Esophagus squamous epithelium (tissue), 5 donors: ENCODE measurements at regions not wholly inside any gene's neighbourhood (a gene's known extent, or its start where the extent isn't known, plus 50 kb on each side); places are given as distances from the start of the nearest gene placed in this dataset.

ENCODE experiments used
- DNase-seq: peaks from one replicate; lab custom pipeline; 2025; lab: John Stamatoyannopoulos, UW
- H3K27ac ChIP-seq, 4 donors: fragments of 200-600 bp; sonication (generic); one replicate each; pipeline ENCODE4 v1.5.1; 2016 to 2019; ENCODE audit warnings: mild to moderate bottlenecking in 1 of 4
- H3K27me3 ChIP-seq, 4 donors: fragments of 200-600 bp; sonication (generic); 1 replicate in 3 of 4; 2 replicates in 1 of 4; pipeline versions ENCODE4 v1.5.1 to v1.6.0; 2017 to 2021; ENCODE audit warnings: antibody characterized with exemption in 1 of 4
- H3K36me3 ChIP-seq, 3 donors: fragments of 200-600 bp; sonication (generic); one replicate each; pipeline ENCODE4 v1.5.1; 2016 to 2019
- H3K4me1 ChIP-seq, 3 donors: fragments of 200-600 bp; sonication (generic); one replicate each; pipeline ENCODE4 v1.5.1; 2017 to 2019
- H3K4me3 ChIP-seq, 4 donors: fragments of 200-600 bp; sonication (generic); 1 replicate in 3 of 4; 2 replicates in 1 of 4; pipeline ENCODE4 v1.5.1; 2016 to 2019; ENCODE audit warnings: mild to moderate bottlenecking in 2 of 4, moderate library complexity in 1 of 4
- H3K9me3 ChIP-seq, 3 donors: fragments of 200-600 bp; sonication (generic); one replicate each; pipeline ENCODE4 v1.5.1; 2016 to 2019
- CTCF ChIP-seq, 6 experiments: fragments of 450-650 bp in 4 of 6; fragments of 200-600 bp in 2 of 6; sonication (generic) in 2 of 6; IDR thresholded peaks; one replicate each; pipeline ENCODE4 v1.5.1; 2016 to 2019; ENCODE audit warnings: antibody characterized with exemption in 6 of 6, mild to moderate bottlenecking in 4 of 6, moderate library complexity in 4 of 6
- POLR2A ChIP-seq, 4 donors: fragments of 450-650 bp; IDR thresholded peaks; one replicate each; pipeline ENCODE4 v1.6.1; 2017; ENCODE audit warnings: antibody characterized with exemption in 4 of 4, mild to moderate bottlenecking in 4 of 4, moderate library complexity in 3 of 4
- whole genome bisulfite sequencing, 2 donors: methylation state at CpG; one replicate each; pipeline ENCODE4 v1.1.5; 2018; 5-methylcytosine and 5-hydroxymethylcytosine counted together
- intact Hi-C: fragments of 100-400 bp; cut with DNase I; formaldehyde crosslinking; loops from one replicate; pipeline ENCODE4 v1.15.0; 2022
- donor health status: DM: yes; HTN: yes; CAD: no.

GRCh38 chr7:12809476-12809875 is 122.0 kb downstream of the ARL4A start:
- no peaks in the 10 kb centered on the region for H3K36me3 ChIP-seq
- H3K9me3 ChIP-seq: no peaks in the 10 kb centered on the region
- intact Hi-C loops: no loop called here
- no peak for TF ChIP-seq POLR2A (IDR thresholded peaks at IDR 0.05)
- TF ChIP-seq CTCF (IDR thresholded peaks at IDR 0.05): no peak
- WGBS, 2 donors: 40 to 41% methylated on average over 5 of the region's 5 CpGs
- H3K27ac ChIP-seq: no peak overlapping the region
- no peaks in the 10 kb centered on the region for H3K27me3 ChIP-seq
- H3K4me3 ChIP-seq: no peak overlapping the region
- H3K4me1 ChIP-seq: peaks cover 0 to 24% (median 14%) of the 10 kb centered on the region in 3 donors
- no peak for DNase-seq

GRCh38 chr7:12812111-12812510 is 124.7 kb downstream of the ARL4A start:
- Histone ChIP-seq H3K27me3 (no peaks in the 10 kb centered on the region), H3K27ac (no peak overlapping the region), H3K4me1 (peaks cover 0 to 23% (median 5%) of the 10 kb centered on the region in 3 donors), H3K9me3 (no peaks in the 10 kb centered on the region), H3K4me3 (no peak overlapping the region), H3K36me3 (no peaks in the 10 kb centered on the region)
- WGBS, 2 donors: 77% methylated on average over 4 of the region's 4 CpGs
- DNase-seq: no peak
- intact Hi-C loops: no loop called here
- no peak for TF ChIP-seq POLR2A (IDR thresholded peaks at IDR 0.05)
- TF ChIP-seq CTCF (IDR thresholded peaks at IDR 0.05): no peak

GRCh38 chr7:12814107-12814506 is 126.7 kb downstream of the ARL4A start:
- Histone ChIP-seq H3K27me3 (no peaks in the 10 kb centered on the region), H3K9me3 (no peaks in the 10 kb centered on the region), H3K4me1 (peaks cover 0 to 23% (median 5%) of the 10 kb centered on the region in 3 donors), H3K4me3 (peak overlapping the region in 1 of 4 donors; percentile 4), H3K27ac (peak overlapping the region; percentile 66 to 88 (median 76)), H3K36me3 (no peaks in the 10 kb centered on the region)
- WGBS, 2 donors: 45 to 67% methylated on average over 2 of the region's 2 CpGs
- no peak for DNase-seq
- TF ChIP-seq CTCF (IDR thresholded peaks at IDR 0.05): no peak
- TF ChIP-seq POLR2A (IDR thresholded peaks at IDR 0.05): no peak
- intact Hi-C loops: no loop called here

GRCh38 chr7:12814828-12815227 is 127.4 kb downstream of the ARL4A start:
- H3K4me1 ChIP-seq: peaks cover 0 to 23% (median 5%) of the 10 kb centered on the region in 3 donors
- no peak for TF ChIP-seq CTCF (IDR thresholded peaks at IDR 0.05)
- TF ChIP-seq POLR2A (IDR thresholded peaks at IDR 0.05): no peak
- H3K9me3 ChIP-seq: no peaks in the 10 kb centered on the region
- intact Hi-C loops: no loop called here
- no peaks in the 10 kb centered on the region for H3K36me3 ChIP-seq
- peak overlapping the region; percentile 46 to 88 (median 73) for H3K27ac ChIP-seq
- no peak overlapping the region for H3K4me3 ChIP-seq
- DNase-seq: no peak
- H3K27me3 ChIP-seq: no peaks in the 10 kb centered on the region

GRCh38 chr7:12815426-12815825 is 128.0 kb downstream of the ARL4A start:
- Histone ChIP-seq H3K4me3 (no peak overlapping the region), H3K4me1 (peaks cover 0 to 23% (median 5%) of the 10 kb centered on the region in 3 donors), H3K27ac (peak overlapping the region in 3 of 4 donors; percentile 66 to 88 (median 80)), H3K36me3 (no peaks in the 10 kb centered on the region), H3K27me3 (no peaks in the 10 kb centered on the region), H3K9me3 (no peaks in the 10 kb centered on the region)
- WGBS, 2 donors: 68 to 73% methylated on average over 4 of the region's 4 CpGs
- intact Hi-C loops: no loop called here
- DNase-seq: no peak
- TF ChIP-seq CTCF (IDR thresholded peaks at IDR 0.05): no peak
- TF ChIP-seq POLR2A (IDR thresholded peaks at IDR 0.05): no peak
